Kidney epithelial cell (primary cell): ENCODE measurements at regions not wholly inside any gene's neighbourhood (a gene's known extent, or its start where the extent isn't known, plus 50 kb on each side); places are given as distances from the start of the nearest gene placed in this dataset.

ENCODE experiments used
- DNase-seq: peaks from one replicate; pipeline ENCODE4 v3.0.0-alpha.2; 2010; ENCODE audit warnings: low read depth
- H3K27me3 ChIP-seq: 2 replicates; pipeline ENCODE4 v1.6.0; 2011; ENCODE audit warnings: low read length; ENCODE audit not compliant: control insufficient read depth, insufficient read depth
- H3K36me3 ChIP-seq: 2 replicates; pipeline ENCODE4 v1.5.1; 2011; ENCODE audit warnings: low read length; ENCODE audit not compliant: control insufficient read depth, insufficient read depth
- H3K4me3 ChIP-seq: 2 replicates; pipeline ENCODE4 v1.5.1; 2011; ENCODE audit warnings: low read depth, mild to moderate bottlenecking, control low read depth, low read length
- TF ChIP-seq, protein P1 (sequence below): IDR thresholded peaks from 2 replicates; pipeline ENCODE4 v1.5.1; 2011; ENCODE audit warnings: mild to moderate bottlenecking, moderate library complexity, low read length, control low read depth, inconsistent platforms; ENCODE audit not compliant: insufficient read depth, poor library complexity, severe bottlenecking

DNA sequence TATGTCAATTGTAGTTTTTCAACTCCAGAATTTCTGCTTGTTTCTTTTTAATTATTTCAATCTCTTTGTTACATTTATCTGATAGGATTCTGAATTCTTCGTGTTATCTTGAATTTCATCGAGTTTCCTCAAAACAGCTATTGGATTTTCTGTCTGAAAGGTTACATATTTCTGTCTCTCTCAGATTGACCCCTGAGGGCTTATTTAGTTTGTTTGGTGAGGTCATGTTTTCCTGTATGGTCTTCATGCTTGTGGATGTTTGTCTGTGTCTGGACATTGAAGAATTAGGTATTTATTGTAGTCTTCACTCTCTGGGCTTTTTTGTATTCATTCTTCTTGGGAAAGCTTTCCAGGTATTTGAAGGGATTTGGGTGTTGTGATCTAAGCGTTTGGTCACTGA is 85.6 kb downstream of the SNAPC1 start:
- H3K36me3 ChIP-seq: no peaks in the 10 kb centered on the region
- DNase-seq: no peak
- TF ChIP-seq, protein P1, sequence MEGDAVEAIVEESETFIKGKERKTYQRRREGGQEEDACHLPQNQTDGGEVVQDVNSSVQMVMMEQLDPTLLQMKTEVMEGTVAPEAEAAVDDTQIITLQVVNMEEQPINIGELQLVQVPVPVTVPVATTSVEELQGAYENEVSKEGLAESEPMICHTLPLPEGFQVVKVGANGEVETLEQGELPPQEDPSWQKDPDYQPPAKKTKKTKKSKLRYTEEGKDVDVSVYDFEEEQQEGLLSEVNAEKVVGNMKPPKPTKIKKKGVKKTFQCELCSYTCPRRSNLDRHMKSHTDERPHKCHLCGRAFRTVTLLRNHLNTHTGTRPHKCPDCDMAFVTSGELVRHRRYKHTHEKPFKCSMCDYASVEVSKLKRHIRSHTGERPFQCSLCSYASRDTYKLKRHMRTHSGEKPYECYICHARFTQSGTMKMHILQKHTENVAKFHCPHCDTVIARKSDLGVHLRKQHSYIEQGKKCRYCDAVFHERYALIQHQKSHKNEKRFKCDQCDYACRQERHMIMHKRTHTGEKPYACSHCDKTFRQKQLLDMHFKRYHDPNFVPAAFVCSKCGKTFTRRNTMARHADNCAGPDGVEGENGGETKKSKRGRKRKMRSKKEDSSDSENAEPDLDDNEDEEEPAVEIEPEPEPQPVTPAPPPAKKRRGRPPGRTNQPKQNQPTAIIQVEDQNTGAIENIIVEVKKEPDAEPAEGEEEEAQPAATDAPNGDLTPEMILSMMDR: no peak
- H3K4me3 ChIP-seq: no peak overlapping the region
- no peaks in the 10 kb centered on the region for H3K27me3 ChIP-seq

DNA sequence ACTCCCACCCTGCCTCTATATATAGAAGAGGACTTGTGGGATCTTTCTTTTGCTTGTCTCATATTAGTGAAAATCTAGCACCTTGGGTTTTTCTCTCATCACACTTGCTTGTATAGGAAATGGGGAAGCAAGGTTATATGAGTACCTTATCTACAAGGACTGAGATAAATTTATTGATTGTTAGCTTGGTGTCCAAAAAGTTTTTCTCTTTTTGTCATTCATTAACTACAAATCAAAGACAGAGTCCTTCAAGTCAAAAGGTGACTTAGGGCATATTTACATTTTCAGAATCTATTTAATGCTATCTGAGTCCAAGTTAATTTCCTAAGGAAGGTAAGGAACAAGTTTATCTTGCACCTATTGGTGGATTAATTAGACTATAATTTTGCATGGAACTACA is 92.7 kb downstream of the SNAPC1 start:
- no peak overlapping the region for H3K4me3 ChIP-seq
- DNase-seq: no peak
- no peaks in the 10 kb centered on the region for H3K27me3 ChIP-seq
- H3K36me3 ChIP-seq: no peaks in the 10 kb centered on the region
- TF ChIP-seq, protein P1: no peak

DNA sequence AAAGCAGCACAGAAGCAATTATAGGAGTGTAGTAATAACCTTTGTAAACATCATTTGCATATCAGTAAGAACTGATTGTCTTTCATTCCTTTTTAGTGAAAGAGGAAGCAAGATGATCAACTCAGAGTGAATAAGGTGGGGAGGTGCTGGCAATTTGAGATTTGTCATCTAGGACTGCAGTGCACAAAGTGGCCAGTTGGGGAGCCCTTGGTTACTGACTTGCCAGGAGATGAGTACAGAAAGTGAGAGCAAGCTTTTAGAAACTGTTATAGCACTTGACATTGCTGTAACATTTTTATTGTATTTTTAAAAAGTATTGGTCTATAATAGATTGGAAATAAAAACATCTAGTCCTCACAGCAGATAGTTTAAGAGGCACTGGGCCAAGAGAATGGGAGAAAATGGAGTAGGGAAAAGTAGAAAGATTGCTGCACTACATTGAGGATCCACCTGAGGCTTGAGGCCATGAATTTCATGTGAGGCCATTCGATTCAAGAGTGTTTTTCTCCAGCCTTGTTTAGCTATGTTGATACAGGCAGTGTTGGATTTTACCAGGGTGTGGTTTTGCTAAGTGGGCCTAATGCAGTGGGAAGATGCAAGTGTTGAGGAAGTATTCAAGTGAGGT is 98.2 kb downstream of the SNAPC1 start:
- Histone ChIP-seq H3K27me3 (no peaks in the 10 kb centered on the region), H3K4me3 (no peak overlapping the region), H3K36me3 (no peaks in the 10 kb centered on the region)
- no peak for DNase-seq
- TF ChIP-seq, protein P1: peak; percentile 88

DNA sequence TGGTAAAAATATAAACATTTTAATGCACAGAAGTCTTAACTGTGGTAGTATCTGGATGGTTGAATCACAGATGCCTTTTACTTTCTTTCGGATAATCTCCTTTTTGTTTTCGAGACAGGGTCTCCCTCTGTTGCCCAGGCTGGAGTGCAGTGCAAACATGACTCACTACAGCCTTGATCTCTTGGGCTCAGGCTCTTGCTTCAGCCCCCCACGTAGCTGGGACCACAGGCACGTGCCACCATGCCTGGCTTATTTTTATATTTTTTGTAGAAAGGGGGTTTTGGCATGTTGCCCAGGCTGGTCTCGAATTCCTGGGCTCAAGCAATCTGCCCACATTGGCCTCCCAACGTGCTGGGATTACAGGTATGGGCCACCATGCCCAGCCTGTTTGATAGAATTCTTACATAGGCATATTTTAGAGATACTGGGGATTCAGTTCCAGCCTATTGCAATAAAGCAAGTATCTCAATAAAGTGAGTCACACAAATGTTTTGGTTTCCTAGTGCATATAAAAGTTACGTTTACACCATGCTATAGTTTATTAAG is 99.2 kb downstream of the SNAPC1 start:
- TF ChIP-seq, protein P1: no peak
- Histone ChIP-seq H3K4me3 (no peak overlapping the region), H3K36me3 (no peaks in the 10 kb centered on the region), H3K27me3 (no peaks in the 10 kb centered on the region)
- no peak for DNase-seq

DNA sequence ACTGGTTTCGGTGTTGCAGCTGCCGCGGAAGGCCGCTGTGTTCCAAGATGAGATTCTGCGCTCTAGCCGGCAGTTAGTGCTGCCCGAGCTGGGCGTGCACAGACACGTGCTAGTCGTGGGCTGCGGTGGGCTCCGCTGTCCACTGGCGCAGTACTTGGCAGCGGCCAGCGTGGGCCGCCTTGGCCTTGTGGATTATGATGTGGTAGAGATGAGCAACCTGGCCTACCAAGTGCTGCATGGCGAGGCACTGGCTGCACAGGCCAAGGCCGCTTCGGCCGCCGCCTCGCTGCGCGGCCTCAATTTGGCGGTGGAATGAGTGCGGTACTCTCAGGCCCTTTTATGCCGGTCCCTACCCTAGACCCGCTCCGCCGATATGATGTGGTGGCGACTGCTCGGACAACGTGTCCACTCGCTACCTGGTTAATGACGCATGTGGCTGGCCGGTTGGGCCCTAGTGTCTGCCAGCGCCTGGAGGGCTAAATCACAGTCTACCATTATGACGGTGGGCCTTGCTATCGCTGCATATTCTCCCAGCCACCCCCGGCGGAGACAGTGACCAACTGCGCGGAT is 102.2 kb downstream of the SNAPC1 start:
- H3K4me3 ChIP-seq: no peak overlapping the region
- no peaks in the 10 kb centered on the region for H3K36me3 ChIP-seq
- no peaks in the 10 kb centered on the region for H3K27me3 ChIP-seq
- DNase-seq: no peak
- TF ChIP-seq, protein P1: no peak
